ENCODE measurements at regions not wholly inside any gene's neighbourhood (a gene's known extent, or its start where the extent isn't known, plus 50 kb on each side); places are given as distances from the start of the nearest gene placed in this dataset.

DNA sequence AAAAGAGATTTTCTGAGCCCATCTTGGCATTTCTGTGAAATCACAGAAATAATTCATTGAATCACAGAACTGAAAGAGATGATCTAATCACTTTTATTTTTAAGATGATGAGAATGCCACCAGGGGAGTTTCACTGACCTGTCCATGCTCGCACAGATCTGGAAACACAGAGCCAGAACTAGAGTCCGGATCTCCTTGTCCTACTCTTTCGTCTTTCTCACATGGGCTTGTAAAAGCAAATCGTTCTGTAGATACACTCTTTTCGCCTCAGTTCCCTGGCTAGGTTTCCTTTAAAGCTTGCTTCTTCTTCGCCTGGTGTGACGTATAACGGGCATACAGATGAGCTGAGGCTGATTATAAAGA is 122.5 kb upstream of the SPRED1 start:
- Histone ChIP-seq H3K27ac (ENCODE audit: low read length) (no peak overlapping the region), H3K36me3 (ENCODE audit: insufficient read depth, low read length) (no peaks in the 10 kb centered on the region), H3K9ac (ENCODE audit: low read length) (no peak overlapping the region), H3F3A (ENCODE audit: insufficient read depth, low read length, poor library complexity, severe bottlenecking) (no peaks in the 10 kb centered on the region), H3K9me3 (ENCODE audit: low read length) (no peaks in the 10 kb centered on the region), H4K20me1 (ENCODE audit: insufficient read depth) (no peaks in the 10 kb centered on the region), H3K9me2 (ENCODE audit: insufficient read depth, low read length) (no peaks in the 10 kb centered on the region), H3K4me3 (ENCODE audit: low read length) (no peak overlapping the region), H3K4me2 (ENCODE audit: low read length) (no peak overlapping the region), H2AFZ (ENCODE audit: low read depth, low read length) (no peak overlapping the region), H3K79me2 (replicated peaks; ENCODE audit: insufficient read depth, low read length) (no peaks in the 10 kb centered on the region), H3K27me3 (ENCODE audit: insufficient read depth, low read depth, low read length) (no peaks in the 10 kb centered on the region)
- TF ChIP-seq RAD21 (conservative IDR thresholded peaks at IDR 0.05) (no peak), TAF1 (IDR thresholded peaks at IDR 0.05; ENCODE audit: low read depth) (no peak)
- TF ChIP-seq, protein P1, sequence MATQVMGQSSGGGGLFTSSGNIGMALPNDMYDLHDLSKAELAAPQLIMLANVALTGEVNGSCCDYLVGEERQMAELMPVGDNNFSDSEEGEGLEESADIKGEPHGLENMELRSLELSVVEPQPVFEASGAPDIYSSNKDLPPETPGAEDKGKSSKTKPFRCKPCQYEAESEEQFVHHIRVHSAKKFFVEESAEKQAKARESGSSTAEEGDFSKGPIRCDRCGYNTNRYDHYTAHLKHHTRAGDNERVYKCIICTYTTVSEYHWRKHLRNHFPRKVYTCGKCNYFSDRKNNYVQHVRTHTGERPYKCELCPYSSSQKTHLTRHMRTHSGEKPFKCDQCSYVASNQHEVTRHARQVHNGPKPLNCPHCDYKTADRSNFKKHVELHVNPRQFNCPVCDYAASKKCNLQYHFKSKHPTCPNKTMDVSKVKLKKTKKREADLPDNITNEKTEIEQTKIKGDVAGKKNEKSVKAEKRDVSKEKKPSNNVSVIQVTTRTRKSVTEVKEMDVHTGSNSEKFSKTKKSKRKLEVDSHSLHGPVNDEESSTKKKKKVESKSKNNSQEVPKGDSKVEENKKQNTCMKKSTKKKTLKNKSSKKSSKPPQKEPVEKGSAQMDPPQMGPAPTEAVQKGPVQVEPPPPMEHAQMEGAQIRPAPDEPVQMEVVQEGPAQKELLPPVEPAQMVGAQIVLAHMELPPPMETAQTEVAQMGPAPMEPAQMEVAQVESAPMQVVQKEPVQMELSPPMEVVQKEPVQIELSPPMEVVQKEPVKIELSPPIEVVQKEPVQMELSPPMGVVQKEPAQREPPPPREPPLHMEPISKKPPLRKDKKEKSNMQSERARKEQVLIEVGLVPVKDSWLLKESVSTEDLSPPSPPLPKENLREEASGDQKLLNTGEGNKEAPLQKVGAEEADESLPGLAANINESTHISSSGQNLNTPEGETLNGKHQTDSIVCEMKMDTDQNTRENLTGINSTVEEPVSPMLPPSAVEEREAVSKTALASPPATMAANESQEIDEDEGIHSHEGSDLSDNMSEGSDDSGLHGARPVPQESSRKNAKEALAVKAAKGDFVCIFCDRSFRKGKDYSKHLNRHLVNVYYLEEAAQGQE (IDR thresholded peaks at IDR 0.05; ENCODE audit: borderline replicate concordance) = no peak
- TF ChIP-seq, protein P2, sequence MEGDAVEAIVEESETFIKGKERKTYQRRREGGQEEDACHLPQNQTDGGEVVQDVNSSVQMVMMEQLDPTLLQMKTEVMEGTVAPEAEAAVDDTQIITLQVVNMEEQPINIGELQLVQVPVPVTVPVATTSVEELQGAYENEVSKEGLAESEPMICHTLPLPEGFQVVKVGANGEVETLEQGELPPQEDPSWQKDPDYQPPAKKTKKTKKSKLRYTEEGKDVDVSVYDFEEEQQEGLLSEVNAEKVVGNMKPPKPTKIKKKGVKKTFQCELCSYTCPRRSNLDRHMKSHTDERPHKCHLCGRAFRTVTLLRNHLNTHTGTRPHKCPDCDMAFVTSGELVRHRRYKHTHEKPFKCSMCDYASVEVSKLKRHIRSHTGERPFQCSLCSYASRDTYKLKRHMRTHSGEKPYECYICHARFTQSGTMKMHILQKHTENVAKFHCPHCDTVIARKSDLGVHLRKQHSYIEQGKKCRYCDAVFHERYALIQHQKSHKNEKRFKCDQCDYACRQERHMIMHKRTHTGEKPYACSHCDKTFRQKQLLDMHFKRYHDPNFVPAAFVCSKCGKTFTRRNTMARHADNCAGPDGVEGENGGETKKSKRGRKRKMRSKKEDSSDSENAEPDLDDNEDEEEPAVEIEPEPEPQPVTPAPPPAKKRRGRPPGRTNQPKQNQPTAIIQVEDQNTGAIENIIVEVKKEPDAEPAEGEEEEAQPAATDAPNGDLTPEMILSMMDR (IDR thresholded peaks at IDR 0.05; ENCODE audit: poor library complexity, severe bottlenecking) = no peak

DNA sequence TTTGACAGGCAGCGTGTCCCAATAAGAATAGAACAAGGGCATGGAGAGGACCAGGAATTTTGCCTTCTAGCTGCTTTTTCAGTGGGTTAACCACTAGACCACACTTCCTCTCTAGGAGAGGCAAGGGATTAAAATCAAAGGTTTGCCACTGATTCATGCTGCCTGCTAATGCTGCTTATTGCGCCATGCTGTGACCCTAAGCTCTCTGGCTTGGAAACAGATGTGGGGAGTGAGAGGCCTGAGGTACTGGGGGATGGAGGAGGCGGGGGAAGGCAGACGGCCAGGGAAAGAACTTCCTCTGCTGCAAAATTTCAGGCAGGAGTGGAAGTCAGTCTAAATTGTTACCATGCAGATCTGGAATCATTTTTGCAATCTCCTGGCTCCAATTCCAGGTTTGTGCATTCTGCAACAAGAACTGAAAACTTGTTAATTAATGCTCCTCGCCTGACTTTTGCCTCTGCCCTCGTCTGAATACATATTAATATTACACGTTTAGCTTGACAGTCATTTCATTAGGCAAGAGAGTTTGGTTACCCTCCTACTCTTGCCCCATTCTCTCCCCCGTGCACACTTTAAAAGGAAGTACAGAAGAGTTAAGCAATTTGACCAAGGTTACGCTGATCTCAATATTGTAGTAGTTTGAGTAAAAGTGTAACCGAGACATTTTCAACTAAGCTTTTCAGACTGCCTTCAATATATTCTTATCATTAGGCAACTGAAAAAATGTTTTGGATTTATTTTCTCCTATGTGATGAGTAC is 121.7 kb upstream of the SPRED1 start:
- Histone ChIP-seq H4K20me1 (ENCODE audit: insufficient read depth) (no peaks in the 10 kb centered on the region), H3K27me3 (ENCODE audit: insufficient read depth, low read depth, low read length) (no peaks in the 10 kb centered on the region), H2AFZ (ENCODE audit: low read depth, low read length) (no peak overlapping the region), H3F3A (ENCODE audit: insufficient read depth, low read length, poor library complexity, severe bottlenecking) (no peaks in the 10 kb centered on the region), H3K4me2 (ENCODE audit: low read length) (no peak overlapping the region), H3K9me2 (ENCODE audit: insufficient read depth, low read length) (no peaks in the 10 kb centered on the region), H3K9ac (ENCODE audit: low read length) (no peak overlapping the region), H3K4me3 (ENCODE audit: low read length) (no peak overlapping the region), H3K27ac (ENCODE audit: low read length) (no peak overlapping the region), H3K79me2 (replicated peaks; ENCODE audit: insufficient read depth, low read length) (no peaks in the 10 kb centered on the region), H3K9me3 (ENCODE audit: low read length) (no peaks in the 10 kb centered on the region), H3K36me3 (ENCODE audit: insufficient read depth, low read length) (no peaks in the 10 kb centered on the region)
- TF ChIP-seq MXI1 (conservative IDR thresholded peaks at IDR 0.05; ENCODE audit: poor library complexity, severe bottlenecking) (no peak), POLR2AphosphoS5 (IDR thresholded peaks at IDR 0.05) (no peak), EZH2 (IDR thresholded peaks at IDR 0.05; ENCODE audit: borderline replicate concordance, insufficient read depth, low read length, poor library complexity, severe bottlenecking) (no peak)

DNA sequence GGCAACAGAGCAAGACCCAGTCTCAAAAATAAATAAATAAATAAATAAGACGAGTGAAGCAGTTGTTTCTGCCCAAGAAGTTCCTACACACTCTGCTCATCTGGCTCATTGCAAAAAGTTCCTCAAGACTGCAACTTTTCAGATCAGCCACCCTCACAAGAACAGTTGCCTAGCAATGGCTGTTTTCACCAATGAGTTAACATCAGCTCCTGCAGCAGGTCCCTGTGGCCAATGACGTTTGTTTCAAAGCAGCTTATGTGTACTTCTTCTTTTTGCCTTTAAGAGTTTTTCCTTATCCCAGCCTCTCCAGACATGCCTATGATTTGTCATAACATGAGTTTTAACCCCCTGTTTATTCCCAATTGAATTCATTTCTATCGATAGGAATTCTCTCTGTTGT is 118.4 kb upstream of the SPRED1 start:
- Histone ChIP-seq H3K4me2 (ENCODE audit: low read length) (no peak overlapping the region), H3K9me2 (ENCODE audit: insufficient read depth, low read length) (no peaks in the 10 kb centered on the region)

More for the DNA sequence above, 118.4 kb upstream of the SPRED1 start:
- Histone ChIP-seq H2AFZ (ENCODE audit: low read depth, low read length) (no peak overlapping the region), H3F3A (ENCODE audit: insufficient read depth, low read length, poor library complexity, severe bottlenecking) (no peaks in the 10 kb centered on the region), H3K4me3 (ENCODE audit: low read length) (no peak overlapping the region), H3K27ac (ENCODE audit: low read length) (no peak overlapping the region), H4K20me1 (ENCODE audit: insufficient read depth) (no peaks in the 10 kb centered on the region), H3K79me2 (replicated peaks; ENCODE audit: insufficient read depth, low read length) (no peaks in the 10 kb centered on the region), H3K27me3 (ENCODE audit: insufficient read depth, low read depth, low read length) (no peaks in the 10 kb centered on the region), H3K9me3 (ENCODE audit: low read length) (no peaks in the 10 kb centered on the region), H3K9ac (ENCODE audit: low read length) (no peak overlapping the region), H3K36me3 (ENCODE audit: insufficient read depth, low read length) (no peaks in the 10 kb centered on the region)
- TF ChIP-seq POLR2AphosphoS5 (IDR thresholded peaks at IDR 0.05) (no peak), SMC3 (conservative IDR thresholded peaks at IDR 0.05; ENCODE audit: poor library complexity) (no peak), TAF1 (IDR thresholded peaks at IDR 0.05; ENCODE audit: low read depth) (no peak), EZH2 (IDR thresholded peaks at IDR 0.05; ENCODE audit: borderline replicate concordance, insufficient read depth, low read length, poor library complexity, severe bottlenecking) (no peak), MXI1 (conservative IDR thresholded peaks at IDR 0.05; ENCODE audit: poor library complexity, severe bottlenecking) (no peak), EP300 (conservative IDR thresholded peaks at IDR 0.05; ENCODE audit: poor library complexity, severe bottlenecking) (no peak)
- TF ChIP-seq, protein P1 (IDR thresholded peaks at IDR 0.05; ENCODE audit: borderline replicate concordance) = no peak
- TF ChIP-seq, protein P2 (IDR thresholded peaks at IDR 0.05; ENCODE audit: poor library complexity, severe bottlenecking) = no peak

Data from neural cell (in vitro differentiated cells).